B cell (primary cell): ENCODE measurements at regions not wholly inside any gene's neighbourhood (a gene's known extent, or its start where the extent isn't known, plus 50 kb on each side); places are given as distances from the start of the nearest gene placed in this dataset.

ENCODE experiments used
- ATAC-seq: fragments of 200-7000 bp; cut with Tn5 transposase; one replicate; pipeline ENCODE4 v1.10.0; 2021; ENCODE audit warnings: low read depth, mild to moderate bottlenecking, moderate number of reproducible peaks, moderate library complexity
- CTCF ChIA-PET: fragments of 350-600 bp; sonication (Branson Sonifier 250); formaldehyde crosslinking; loops from one replicate; lab custom pipeline; 2021; ENCODE audit warnings: antibody characterized with exemption, inconsistent platforms; lab: Charles Lee
- POLR2A ChIA-PET: fragments of 350-600 bp; sonication (Branson Sonifier 250); formaldehyde crosslinking; loops from one replicate; lab custom pipeline; 2021; ENCODE audit warnings: antibody characterized with exemption; lab: Charles Lee
- DNase-seq: peaks from one replicate; pipeline ENCODE4 v3.0.0; 2013
- H2AFZ ChIP-seq: 2 replicates; pipeline ENCODE4 v1.6.1; 2012; ENCODE audit warnings: mild to moderate bottlenecking, low read depth, low read length; ENCODE audit not compliant: insufficient read depth, poor library complexity, severe bottlenecking
- H3K27ac ChIP-seq, 2 donors: 1 replicate in 1 of 2; 2 replicates in 1 of 2; pipeline ENCODE4 v1.5.1; 2012 to 2013; ENCODE audit warnings: low read length in 2 of 2, mild to moderate bottlenecking in 2 of 2, moderate library complexity in 1 of 2
- H3K27me3 ChIP-seq, 4 experiments: fragments of 200-600 bp in 1 of 4; sonication (generic) in 1 of 4; replicated peaks in 1 of 4; 1 replicate in 2 of 4; 2 replicates in 2 of 4; pipeline versions ENCODE4 v1.6.1 to v1.7.0; 2013 to 2016; ENCODE audit warnings: low read length in 3 of 4, mild to moderate bottlenecking in 2 of 4, mixed read lengths in 1 of 4, moderate library complexity in 1 of 4; ENCODE audit not compliant: insufficient read depth in 4 of 4, control insufficient read depth in 3 of 4; ENCODE audit errors: control extremely low read depth in 1 of 4
- H3K36me3 ChIP-seq, 2 experiments: replicated peaks in 1 of 2; 1 replicate in 1 of 2; 2 replicates in 1 of 2; pipeline versions ENCODE4 v1.6.1 to v1.7.1; 2013; ENCODE audit warnings: low read length in 1 of 2; ENCODE audit not compliant: insufficient read depth in 2 of 2, control insufficient read depth in 1 of 2; ENCODE audit errors: control extremely low read depth in 1 of 2, extremely low read depth in 1 of 2
- H3K4me1 ChIP-seq, 2 donors: fragments of 200-600 bp in 1 of 2; sonication (generic) in 1 of 2; 1 replicate in 1 of 2; 2 replicates in 1 of 2; pipeline versions ENCODE4 v1.5.1 to v1.6.1; 2013 to 2017; ENCODE audit warnings: low read length in 2 of 2; ENCODE audit not compliant: control insufficient read depth in 2 of 2, insufficient read depth in 2 of 2
- H3K4me2 ChIP-seq: replicated peaks from 2 replicates; pipeline ENCODE3; 2012; ENCODE audit warnings: mild to moderate bottlenecking, low read depth, low read length; ENCODE audit not compliant: poor library complexity, severe bottlenecking
- H3K4me3 ChIP-seq, 5 experiments: fragments of 200-600 bp in 1 of 5; sonication (generic) in 1 of 5; 1 replicate in 3 of 5; 2 replicates in 2 of 5; pipeline versions ENCODE4 v1.5.1 to v1.7.0; 2011 to 2016; ENCODE audit warnings: low read length in 4 of 5, mild to moderate bottlenecking in 4 of 5, low read depth in 2 of 5, control low read depth in 1 of 5, moderate library complexity in 1 of 5; ENCODE audit not compliant: insufficient read depth in 1 of 5; ENCODE audit errors: control extremely low read depth in 1 of 5, extremely low read depth in 1 of 5
- H3K79me2 ChIP-seq: fragments of 200-600 bp; sonication (generic); one replicate; pipeline ENCODE4 v1.6.0; 2016; ENCODE audit warnings: low read length; ENCODE audit not compliant: control insufficient read depth, insufficient read depth
- H3K9ac ChIP-seq: fragments of 200-600 bp; sonication (generic); 2 replicates; pipeline ENCODE4 v1.6.1; 2017; ENCODE audit warnings: mild to moderate bottlenecking, low read length, moderate library complexity
- H3K9me3 ChIP-seq, 3 donors: one replicate each; pipeline versions ENCODE4 v1.6.1 to v1.7.1; 2013; ENCODE audit warnings: low read length in 2 of 3; ENCODE audit not compliant: control insufficient read depth in 2 of 3, insufficient read depth in 1 of 3; ENCODE audit errors: control extremely low read depth in 1 of 3
- H4K20me1 ChIP-seq: 2 replicates; pipeline ENCODE4 v1.6.0; 2012; ENCODE audit warnings: mild to moderate bottlenecking, low read length; ENCODE audit not compliant: insufficient read depth, control insufficient read depth, poor library complexity, severe bottlenecking
- H3K27ac Mint-ChIP-seq: one replicate; pipeline ENCODE4 v1.8.0; 2021; ENCODE audit warnings: mixed read lengths
- H3K27me3 Mint-ChIP-seq: one replicate; pipeline ENCODE4 v1.8.0; 2021; ENCODE audit warnings: mixed read lengths
- H3K4me1 Mint-ChIP-seq: one replicate; pipeline ENCODE4 v1.8.0; 2021; ENCODE audit warnings: mixed read lengths
- H3K4me3 Mint-ChIP-seq: one replicate; pipeline ENCODE4 v1.8.0; 2021; ENCODE audit warnings: mixed read lengths
- H3K9me3 Mint-ChIP-seq: one replicate; pipeline ENCODE4 v1.8.0; 2022; ENCODE audit warnings: mixed read lengths; ENCODE audit not compliant: insufficient read depth
- CTCF ChIP-seq: fragments of 200-600 bp; IDR thresholded peaks from one replicate; pipeline ENCODE4 v1.8.0; 2022; ENCODE audit warnings: antibody characterized with exemption, mild to moderate bottlenecking
- EZH2 ChIP-seq: IDR thresholded peaks from 2 replicates; pipeline ENCODE4 v1.6.1; 2012; ENCODE audit warnings: borderline replicate concordance, low read depth, mild to moderate bottlenecking, moderate library complexity, low read length; ENCODE audit not compliant: insufficient read depth, poor library complexity, severe bottlenecking
- WGBS: methylation state at CpG from one replicate; pipeline ENCODE4 v1.1.5; 2013; ENCODE audit warnings: missing lambda C conversion rate; ENCODE audit not compliant: insufficient coverage; 5-methylcytosine and 5-hydroxymethylcytosine counted together
- intact Hi-C: fragments of 100-400 bp; cut with micrococcal nuclease; formaldehyde crosslinking; loops from one replicate; pipeline ENCODE4 v1.10.0; 2022

- H4K20me1 ChIP-seq: no peaks in the 10 kb centered on the region
- Mint-ChIP-seq H3K4me3 (no peak overlapping the region), H3K27me3 (peaks cover 21% of the 10 kb centered on the region), H3K27ac (no peak overlapping the region), H3K9me3 (no peaks in the 10 kb centered on the region), H3K4me1 (no peaks in the 10 kb centered on the region)
- POLR2A ChIA-PET: no interaction called here
- H3K27me3 ChIP-seq: peaks cover 0 to 10% (median 1%) of the 10 kb centered on the region in 4 experiments
- CTCF ChIA-PET: no interaction called here
- H3K36me3 ChIP-seq: no peaks in the 10 kb centered on the region
- WGBS: 85% methylated on average over 8 of the region's 10 CpGs
- no peak for DNase-seq
- no peak for ATAC-seq
- peaks cover 0 to 9% (median 0%) of the 10 kb centered on the region in 3 donors for H3K9me3 ChIP-seq
- H3K4me2 ChIP-seq: no peak overlapping the region
- no peak overlapping the region for H2AFZ ChIP-seq
- H3K4me3 ChIP-seq: no peak overlapping the region
- H3K27ac ChIP-seq: no peak overlapping the region
- H3K79me2 ChIP-seq: no peaks in the 10 kb centered on the region
- H3K4me1 ChIP-seq: no peaks in the 10 kb centered on the region
- intact Hi-C loops: no loop called here
- TF ChIP-seq CTCF (no peak), EZH2 (no peak)
- H3K9ac ChIP-seq: no peak overlapping the region
These were observed 59.8 kb upstream of the DLK1 start for GRCh38 chr14:100666851-100667250.

GRCh38 chr14:100667656-100668055, 59.0 kb upstream of the DLK1 start:
- H4K20me1 ChIP-seq: no peaks in the 10 kb centered on the region
- TF ChIP-seq EZH2 (no peak), CTCF (no peak)
- no peak overlapping the region for H3K4me3 ChIP-seq
- Mint-ChIP-seq H3K27ac (no peak overlapping the region), H3K4me1 (no peaks in the 10 kb centered on the region), H3K9me3 (no peaks in the 10 kb centered on the region), H3K4me3 (no peak overlapping the region), H3K27me3 (peaks cover 22% of the 10 kb centered on the region)
- ATAC-seq: no peak
- no peaks in the 10 kb centered on the region for H3K79me2 ChIP-seq
- peaks cover 0 to 11% (median 0%) of the 10 kb centered on the region in 3 donors for H3K9me3 ChIP-seq
- 90% methylated on average over 19 of the region's 19 CpGs for WGBS
- no peak overlapping the region for H3K9ac ChIP-seq
- H3K4me1 ChIP-seq: no peaks in the 10 kb centered on the region
- H3K36me3 ChIP-seq: no peaks in the 10 kb centered on the region
- H3K27me3 ChIP-seq: peaks cover 0 to 16% (median 3%) of the 10 kb centered on the region in 4 experiments
- no peak overlapping the region for H3K27ac ChIP-seq
- H3K4me2 ChIP-seq: no peak overlapping the region
- ChIA-PET POLR2A (no interaction called here), CTCF (no interaction called here)
- no peak overlapping the region for H2AFZ ChIP-seq
- intact Hi-C loops: no loop called here
- no peak for DNase-seq
